H1 (cell line): ENCODE measurements at regions not wholly inside any gene's neighbourhood (a gene's known extent, or its start where the extent isn't known, plus 50 kb on each side); places are given as distances from the start of the nearest gene placed in this dataset.

Experiments
- BACH1 ChIP-seq: IDR thresholded peaks from 2 replicates; pipeline ENCODE4 v1.6.1; 2012; ENCODE audit warnings: low read length, improper control_type of control experiment
- E2F6 ChIP-seq: IDR thresholded peaks from 2 replicates; pipeline ENCODE4 v1.6.1; 2012; ENCODE audit warnings: inconsistent platforms
- USF2 ChIP-seq: IDR thresholded peaks from 2 replicates; pipeline ENCODE4 v1.6.1; 2011; ENCODE audit warnings: low read length, improper control_type of control experiment

- TF ChIP-seq USF2 (no peak), E2F6 (no peak), BACH1 (no peak)
- TF ChIP-seq, all 59 proteins: peak for 0
Measured at GRCh38 chr5:111574311-111574710, 62.0 kb upstream of the STARD4 start (continued).
